ENCODE measurements at regions not wholly inside any gene's neighbourhood (a gene's known extent, or its start where the extent isn't known, plus 50 kb on each side); places are given as distances from the start of the nearest gene placed in this dataset.
A peak's percentile ranks its signal among the peaks of the same experiment; 100 is the strongest.

DNA sequence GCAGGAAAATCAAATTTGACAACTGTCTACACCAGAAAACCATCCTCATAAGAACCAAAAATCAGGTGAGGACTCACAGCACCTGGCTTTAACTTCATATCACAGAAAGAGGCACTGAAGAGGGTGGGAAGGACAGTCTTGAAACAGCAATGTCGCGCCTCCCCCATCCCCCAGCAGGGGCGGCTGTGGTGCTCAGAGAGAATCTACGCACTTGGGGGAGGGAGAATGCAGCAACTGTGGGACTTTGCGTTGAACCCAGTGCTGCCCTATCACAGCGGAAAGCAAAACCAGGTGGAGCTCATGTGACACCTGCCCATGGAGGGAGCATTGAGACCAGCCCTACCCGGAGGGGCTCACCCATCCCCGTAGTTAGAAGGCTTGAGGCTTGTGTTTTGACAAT, 191.8 kb downstream of the MSX2 start:
- intact Hi-C loops (cut with DNase I) = no loop called here
- Histone ChIP-seq H3K36me3 (no peaks in the 10 kb centered on the region), H3K4me3 (no peak overlapping the region), H3K9me3 (no peaks in the 10 kb centered on the region), H3K27me3 (no peaks in the 10 kb centered on the region), H3K4me1 (no peaks in the 10 kb centered on the region), H3K27ac (no peak overlapping the region)
- DNase-seq (ENCODE audit: extremely low spot score in 2 of 2) = no peak
- TF ChIP-seq POLR2AphosphoS5 (IDR thresholded peaks at IDR 0.05; ENCODE audit: insufficient read depth in 1 of 2, low read depth in 1 of 2) (no peak), POLR2A (IDR thresholded peaks at IDR 0.05) (no peak)
- TF ChIP-seq, protein P1, sequence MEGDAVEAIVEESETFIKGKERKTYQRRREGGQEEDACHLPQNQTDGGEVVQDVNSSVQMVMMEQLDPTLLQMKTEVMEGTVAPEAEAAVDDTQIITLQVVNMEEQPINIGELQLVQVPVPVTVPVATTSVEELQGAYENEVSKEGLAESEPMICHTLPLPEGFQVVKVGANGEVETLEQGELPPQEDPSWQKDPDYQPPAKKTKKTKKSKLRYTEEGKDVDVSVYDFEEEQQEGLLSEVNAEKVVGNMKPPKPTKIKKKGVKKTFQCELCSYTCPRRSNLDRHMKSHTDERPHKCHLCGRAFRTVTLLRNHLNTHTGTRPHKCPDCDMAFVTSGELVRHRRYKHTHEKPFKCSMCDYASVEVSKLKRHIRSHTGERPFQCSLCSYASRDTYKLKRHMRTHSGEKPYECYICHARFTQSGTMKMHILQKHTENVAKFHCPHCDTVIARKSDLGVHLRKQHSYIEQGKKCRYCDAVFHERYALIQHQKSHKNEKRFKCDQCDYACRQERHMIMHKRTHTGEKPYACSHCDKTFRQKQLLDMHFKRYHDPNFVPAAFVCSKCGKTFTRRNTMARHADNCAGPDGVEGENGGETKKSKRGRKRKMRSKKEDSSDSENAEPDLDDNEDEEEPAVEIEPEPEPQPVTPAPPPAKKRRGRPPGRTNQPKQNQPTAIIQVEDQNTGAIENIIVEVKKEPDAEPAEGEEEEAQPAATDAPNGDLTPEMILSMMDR (IDR thresholded peaks at IDR 0.05) = no peak

DNA sequence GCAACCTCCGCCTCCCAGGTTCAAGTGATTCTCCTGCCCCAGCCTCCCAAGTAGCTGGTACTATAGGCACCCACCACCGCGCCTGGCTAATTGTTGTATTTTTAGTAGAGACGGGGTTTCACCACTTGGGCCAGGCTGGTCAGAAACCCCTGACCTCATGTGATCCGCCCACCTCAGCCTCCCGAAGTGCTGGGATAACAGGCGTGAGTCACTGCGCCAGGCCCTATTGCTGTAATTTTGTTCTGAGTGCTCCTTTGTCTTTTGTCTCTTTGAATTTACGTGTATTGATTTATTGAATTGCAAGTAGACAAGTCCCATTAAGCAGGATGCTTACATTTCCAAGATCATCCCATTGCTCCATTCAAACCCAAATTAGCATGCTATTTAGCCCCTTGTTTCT, 186.7 kb downstream of the MSX2 start:
- TF ChIP-seq POLR2AphosphoS5 (IDR thresholded peaks at IDR 0.05; ENCODE audit: insufficient read depth in 1 of 2, low read depth in 1 of 2) = no peak
- no peak for TF ChIP-seq POLR2A (IDR thresholded peaks at IDR 0.05)
- TF ChIP-seq, protein P1 (IDR thresholded peaks at IDR 0.05) = no peak
- Histone ChIP-seq H3K36me3 (no peaks in the 10 kb centered on the region), H3K9me3 (no peaks in the 10 kb centered on the region), H3K4me1 (no peaks in the 10 kb centered on the region), H3K4me3 (no peak overlapping the region), H3K27ac (no peak overlapping the region), H3K27me3 (no peaks in the 10 kb centered on the region)
- intact Hi-C loops (cut with DNase I) = no loop called here
- DNase-seq (ENCODE audit: extremely low spot score in 2 of 2) = no peak

DNA sequence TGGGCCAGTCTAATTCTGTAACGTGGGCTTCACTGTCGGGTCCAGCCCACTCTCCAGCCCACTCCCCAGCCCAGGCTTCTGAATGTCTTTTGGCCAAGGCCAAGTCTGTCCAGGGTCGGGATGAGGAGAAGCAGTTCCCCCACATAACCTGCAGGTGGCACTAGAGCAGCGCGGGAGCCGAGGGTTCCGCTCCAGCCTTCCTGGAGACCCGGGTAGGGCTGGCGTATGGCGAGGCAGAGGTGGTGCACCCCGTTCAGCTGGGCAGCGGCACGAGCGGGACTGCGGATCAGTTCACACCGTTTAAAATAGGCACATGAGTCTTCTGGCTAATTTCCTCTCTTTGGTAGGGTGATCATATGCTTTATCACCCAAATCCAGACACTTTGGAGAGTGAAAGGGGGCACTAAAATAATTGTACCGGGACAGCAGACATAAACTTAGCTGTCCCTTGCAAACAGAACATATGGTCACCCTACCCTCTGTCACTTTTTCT, 185.9 kb downstream of the MSX2 start:
- no peak overlapping the region for H3K4me3 ChIP-seq
- DNase-seq (ENCODE audit: extremely low spot score in 2 of 2) = no peak
- intact Hi-C loops (cut with DNase I) = no loop called here
- no peaks in the 10 kb centered on the region for H3K4me1 ChIP-seq
- TF ChIP-seq, protein P1 (IDR thresholded peaks at IDR 0.05) = peak in 2 of 3 experiments; percentile 53 to 68
- no peak for TF ChIP-seq POLR2A (IDR thresholded peaks at IDR 0.05)
- no peak for TF ChIP-seq POLR2AphosphoS5 (IDR thresholded peaks at IDR 0.05; ENCODE audit: insufficient read depth in 1 of 2, low read depth in 1 of 2)
- H3K36me3 ChIP-seq = no peaks in the 10 kb centered on the region
- no peak overlapping the region for H3K27ac ChIP-seq
- no peaks in the 10 kb centered on the region for H3K27me3 ChIP-seq
- no peaks in the 10 kb centered on the region for H3K9me3 ChIP-seq

DNA sequence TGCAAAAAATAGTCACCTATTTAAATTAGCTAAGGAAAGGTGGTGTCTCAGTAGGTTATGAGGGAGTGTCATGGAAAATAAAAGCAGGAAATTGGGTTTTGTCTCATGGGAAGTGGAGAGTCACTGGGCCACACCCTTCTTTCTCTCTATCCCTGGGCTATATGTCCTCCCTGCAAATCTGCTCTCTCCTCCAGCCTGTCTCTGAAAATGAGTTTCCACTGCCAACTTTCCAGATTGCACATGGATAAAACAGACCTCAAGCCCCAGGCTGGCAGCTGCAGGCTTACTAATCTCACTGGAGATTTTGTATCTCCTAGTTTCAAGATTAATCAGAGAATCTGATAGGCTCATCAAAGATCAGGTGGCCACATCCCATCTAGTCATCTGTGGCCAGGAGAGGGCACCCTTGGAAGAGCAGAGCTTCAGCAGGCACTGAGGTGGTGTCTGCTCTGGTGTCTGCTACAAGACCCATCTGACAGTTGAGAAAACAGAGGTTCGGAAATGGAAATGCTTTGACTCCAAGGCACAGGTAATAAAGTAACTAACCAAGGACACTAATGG, 178.9 kb downstream of the MSX2 start:
- no peaks in the 10 kb centered on the region for H3K36me3 ChIP-seq
- no peak overlapping the region for H3K27ac ChIP-seq
- no peaks in the 10 kb centered on the region for H3K9me3 ChIP-seq
- TF ChIP-seq POLR2AphosphoS5 (IDR thresholded peaks at IDR 0.05; ENCODE audit: insufficient read depth in 1 of 2, low read depth in 1 of 2) = no peak
- TF ChIP-seq, protein P1 (IDR thresholded peaks at IDR 0.05) = no peak
- TF ChIP-seq POLR2A (IDR thresholded peaks at IDR 0.05) = no peak
- no peaks in the 10 kb centered on the region for H3K4me1 ChIP-seq
- H3K4me3 ChIP-seq = no peak overlapping the region
- H3K27me3 ChIP-seq = no peaks in the 10 kb centered on the region
- intact Hi-C loops (cut with DNase I) = no loop called here
- no peak for DNase-seq (ENCODE audit: extremely low spot score in 2 of 2)

DNA sequence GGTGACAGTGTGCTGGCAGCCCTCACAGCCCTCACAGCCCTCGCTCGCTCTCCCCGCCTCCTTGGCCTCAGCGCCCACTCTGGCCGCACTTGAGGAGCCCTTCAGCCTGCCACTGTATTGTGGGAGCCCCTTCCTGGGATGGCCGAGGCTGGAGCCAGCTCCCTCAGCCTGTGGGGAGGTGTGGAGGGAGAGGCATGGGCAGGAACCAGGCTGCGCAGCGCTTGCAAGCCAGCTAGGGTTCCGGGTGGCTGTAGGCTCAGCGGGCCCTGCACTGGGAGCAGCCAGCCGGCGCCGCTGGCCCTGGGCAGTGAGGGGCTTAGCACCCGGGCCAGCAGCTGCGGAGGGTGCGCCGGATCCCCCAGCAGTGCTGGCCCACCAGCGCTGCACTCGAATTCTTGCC, 177.0 kb downstream of the MSX2 start:
- intact Hi-C loops (cut with DNase I) = no loop called here
- TF ChIP-seq, protein P1 (IDR thresholded peaks at IDR 0.05) = no peak
- TF ChIP-seq POLR2A (IDR thresholded peaks at IDR 0.05) (no peak), POLR2AphosphoS5 (IDR thresholded peaks at IDR 0.05; ENCODE audit: insufficient read depth in 1 of 2, low read depth in 1 of 2) (no peak)
- Histone ChIP-seq H3K27me3 (no peaks in the 10 kb centered on the region), H3K4me1 (no peaks in the 10 kb centered on the region), H3K4me3 (no peak overlapping the region), H3K9me3 (no peaks in the 10 kb centered on the region), H3K27ac (no peak overlapping the region), H3K36me3 (no peaks in the 10 kb centered on the region)
- DNase-seq (ENCODE audit: extremely low spot score in 2 of 2) = no peak
